Caco-2 (cell line): ENCODE measurements at regions not wholly inside any gene's neighbourhood (a gene's known extent, or its start where the extent isn't known, plus 50 kb on each side); places are given as distances from the start of the nearest gene placed in this dataset.
A peak's percentile ranks its signal among the peaks of the same experiment; 100 is the strongest.

Source experiments
- BruUV-seq: library from RNA; stranded (reverse); fragments of 400-500 nt; replicated peaks from 2 replicates; lab custom pipeline; 2021; lab: Mats Ljungman, UMichigan
- CTCF ChIA-PET: fragments of 300-600 bp; sonication (Branson Sonifier 250); formaldehyde crosslinking; loops from one replicate; lab custom pipeline; 2022; ENCODE audit warnings: antibody characterized with exemption; lab: Charles Lee
- POLR2A ChIA-PET: fragments of 300-600 bp; sonication (Branson Sonifier 250); formaldehyde crosslinking; loops from one replicate; lab custom pipeline; 2022; ENCODE audit warnings: antibody characterized with exemption; lab: Charles Lee
- DNase-seq, 2 experiments: peaks; one replicate each; pipeline versions ENCODE4 v3.0.0 to v3.0.0-alpha.2; 2020 to 2022
- H3K27me3 ChIP-seq: replicated peaks from 2 replicates; pipeline ENCODE4 v1.6.0; 2011; ENCODE audit warnings: low read length; ENCODE audit not compliant: control insufficient read depth, insufficient read depth
- H3K36me3 ChIP-seq: 2 replicates; pipeline ENCODE4 v1.5.1; 2011; ENCODE audit warnings: low read length; ENCODE audit not compliant: control insufficient read depth, insufficient read depth
- H3K4me1 ChIP-seq: fragments of 250-450 bp; sonication (Bioruptor Pico); 2 replicates; pipeline ENCODE4 v1.5.1; 2020; ENCODE audit warnings: mild to moderate bottlenecking
- H3K4me3 ChIP-seq: 2 replicates; pipeline ENCODE4 v1.5.1; 2011; ENCODE audit warnings: low read depth, mild to moderate bottlenecking, control low read depth, low read length
- H3K9me3 ChIP-seq: fragments of 250-450 bp; sonication (Bioruptor Pico); 2 replicates; pipeline ENCODE4 v1.5.1; 2020; ENCODE audit warnings: mild to moderate bottlenecking, moderate library complexity
- H3K27ac Mint-ChIP-seq: one replicate; pipeline ENCODE4 v1.8.0; 2022; ENCODE audit warnings: mixed read lengths; ENCODE audit not compliant: unreplicated experiment
- H3K27me3 Mint-ChIP-seq: one replicate; pipeline ENCODE4 v1.8.0; 2022; ENCODE audit warnings: mixed read lengths; ENCODE audit not compliant: insufficient read depth, unreplicated experiment
- H3K36me3 Mint-ChIP-seq: one replicate; pipeline ENCODE4 v1.8.0; 2022; ENCODE audit warnings: mild to moderate bottlenecking, mixed read lengths; ENCODE audit not compliant: insufficient read depth, unreplicated experiment
- H3K4me1 Mint-ChIP-seq: one replicate; pipeline ENCODE4 v1.8.0; 2022; ENCODE audit warnings: low read depth, mixed read lengths; ENCODE audit not compliant: unreplicated experiment
- H3K4me3 Mint-ChIP-seq: one replicate; pipeline ENCODE4 v1.8.0; 2022; ENCODE audit warnings: mild to moderate bottlenecking, moderate library complexity, mixed read lengths; ENCODE audit not compliant: unreplicated experiment
- H3K9me3 Mint-ChIP-seq: one replicate; pipeline ENCODE4 v1.8.0; 2022; ENCODE audit warnings: mixed read lengths; ENCODE audit not compliant: unreplicated experiment
- CTCF ChIP-seq, 2 experiments: fragments of 200-600 bp in 1 of 2; IDR thresholded peaks; 1 replicate in 1 of 2; 2 replicates in 1 of 2; pipeline versions ENCODE4 v1.5.1 to v1.8.0; 2011 to 2022; ENCODE audit warnings: antibody characterized with exemption in 1 of 2, control low read depth in 1 of 2, inconsistent platforms in 1 of 2, low read depth in 1 of 2, low read length in 1 of 2, mild to moderate bottlenecking in 1 of 2, moderate library complexity in 1 of 2; ENCODE audit not compliant: insufficient read depth in 1 of 2, severe bottlenecking in 1 of 2, unreplicated experiment in 1 of 2
- intact Hi-C: fragments of 100-400 bp; cut with micrococcal nuclease; formaldehyde crosslinking; loops from one replicate; pipeline ENCODE4 v1.10.0; 2022; ENCODE audit not compliant: unreplicated experiment

- DNase-seq = no peak
- Mint-ChIP-seq H3K27me3 (no peaks in the 10 kb centered on the region), H3K9me3 (no peaks in the 10 kb centered on the region), H3K4me1 (peaks cover 10% of the 10 kb centered on the region), H3K36me3 (no peaks in the 10 kb centered on the region), H3K4me3 (no peak overlapping the region), H3K27ac (no peak overlapping the region)
- no peaks in the 10 kb centered on the region for H3K36me3 ChIP-seq
- ChIA-PET CTCF (no interaction called here), POLR2A (no interaction called here)
- H3K27me3 ChIP-seq = no peaks in the 10 kb centered on the region
- peaks cover 8% of the 10 kb centered on the region for H3K4me1 ChIP-seq
- intact Hi-C loops = no loop called here
- no TSS peak for BruUV-seq
- no peak overlapping the region for H3K4me3 ChIP-seq
- no peaks in the 10 kb centered on the region for H3K9me3 ChIP-seq
- TF ChIP-seq CTCF (IDR thresholded peaks at IDR 0.05; ENCODE audit: insufficient read depth in 1 of 2, low read depth in 1 of 2, low read length in 1 of 2, severe bottlenecking in 1 of 2, unreplicated experiment in 1 of 2) = no peak
These were observed 126.7 kb upstream of the SHB start for GRCh38 chr9:38195737-38196161.

GRCh38 chr9:38194870-38195269 lies 125.8 kb upstream of the SHB start:
- no peak overlapping the region for H3K4me3 ChIP-seq
- H3K4me1 ChIP-seq = peaks cover 8% of the 10 kb centered on the region
- H3K27ac Mint-ChIP-seq = peak overlapping the region; percentile 9
- intact Hi-C loops = no loop called here
- ChIA-PET CTCF (no interaction called here), POLR2A (no interaction called here)
- H3K9me3 Mint-ChIP-seq = no peaks in the 10 kb centered on the region
- H3K4me1 Mint-ChIP-seq = peaks cover 10% of the 10 kb centered on the region
- H3K4me3 Mint-ChIP-seq = no peak overlapping the region
- H3K36me3 Mint-ChIP-seq = no peaks in the 10 kb centered on the region
- no TSS peak for BruUV-seq
- no peak for DNase-seq
- H3K27me3 Mint-ChIP-seq = no peaks in the 10 kb centered on the region
- no peak for TF ChIP-seq CTCF (IDR thresholded peaks at IDR 0.05; ENCODE audit: insufficient read depth in 1 of 2, low read depth in 1 of 2, low read length in 1 of 2, severe bottlenecking in 1 of 2, unreplicated experiment in 1 of 2)
- no peaks in the 10 kb centered on the region for H3K36me3 ChIP-seq
- no peaks in the 10 kb centered on the region for H3K9me3 ChIP-seq
- H3K27me3 ChIP-seq = no peaks in the 10 kb centered on the region

GRCh38 chr9:38192731-38193265 lies 123.8 kb upstream of the SHB start:
- H3K27me3 Mint-ChIP-seq = no peaks in the 10 kb centered on the region

More at GRCh38 chr9:38192731-38193265, 123.8 kb upstream of the SHB start:
- no peak for TF ChIP-seq CTCF (IDR thresholded peaks at IDR 0.05; ENCODE audit: insufficient read depth in 1 of 2, low read depth in 1 of 2, low read length in 1 of 2, severe bottlenecking in 1 of 2, unreplicated experiment in 1 of 2)
- H3K27ac Mint-ChIP-seq = no peak overlapping the region
- H3K36me3 Mint-ChIP-seq = no peaks in the 10 kb centered on the region
- H3K4me3 ChIP-seq = no peak overlapping the region
- H3K36me3 ChIP-seq = no peaks in the 10 kb centered on the region
- H3K4me1 ChIP-seq = peaks cover 8% of the 10 kb centered on the region
- H3K27me3 ChIP-seq = no peaks in the 10 kb centered on the region
- H3K9me3 Mint-ChIP-seq = no peaks in the 10 kb centered on the region
- BruUV-seq = no TSS peak
- intact Hi-C loops = no loop called here
- ChIA-PET CTCF (no interaction called here), POLR2A (no interaction called here)
- DNase-seq = no peak
- H3K4me1 Mint-ChIP-seq = peaks cover 10% of the 10 kb centered on the region
- H3K4me3 Mint-ChIP-seq = no peak overlapping the region
- no peaks in the 10 kb centered on the region for H3K9me3 ChIP-seq
